Neural progenitor cell (in vitro differentiated cells): ENCODE measurements at regions not wholly inside any gene's neighbourhood (a gene's known extent, or its start where the extent isn't known, plus 50 kb on each side); places are given as distances from the start of the nearest gene placed in this dataset.

Experiments used
- CTCF ChIP-seq: fragments of 200-600 bp; sonication (generic); IDR thresholded peaks from 2 replicates; pipeline ENCODE4 v1.5.1; 2017; ENCODE audit warnings: antibody characterized with exemption, mild to moderate bottlenecking
- EZH2 ChIP-seq: fragments of 200-600 bp; sonication (generic); IDR thresholded peaks from 2 replicates; pipeline ENCODE4 v1.6.1; 2017; ENCODE audit warnings: antibody characterized with exemption, mild to moderate bottlenecking, moderate library complexity

DNA sequence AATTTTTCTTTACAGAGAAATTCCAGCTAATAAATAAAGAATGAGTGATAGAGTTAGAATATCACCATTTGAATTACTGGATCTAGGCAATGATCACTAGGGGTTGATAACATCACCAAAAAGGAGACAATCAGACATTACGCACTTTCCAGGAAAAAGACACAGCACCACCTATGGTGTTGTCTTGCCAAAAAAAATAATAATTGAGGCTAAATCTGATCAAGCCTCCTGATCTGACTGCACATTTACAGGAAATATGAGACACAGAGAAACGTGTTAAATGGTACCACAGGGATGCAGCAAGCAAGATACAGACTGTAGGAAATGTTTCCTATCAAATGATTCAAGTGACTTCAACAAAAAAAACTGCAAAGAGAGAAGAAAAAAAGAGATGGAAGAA, 92.8 kb downstream of the EOMES start:
- TF ChIP-seq CTCF = no peak
- TF ChIP-seq EZH2 = no peak
